ENCODE measurements at regions not wholly inside any gene's neighbourhood (a gene's known extent, or its start where the extent isn't known, plus 50 kb on each side); places are given as distances from the start of the nearest gene placed in this dataset.

- Histone ChIP-seq H3K36me3 (ENCODE audit: control insufficient read depth, insufficient read depth, low read length) (no peaks in the 10 kb centered on the region), H3K9ac (ENCODE audit: extremely low read depth, low read length, poor library complexity, severe bottlenecking) (no peak overlapping the region), H3K4me3 (ENCODE audit: low read length) (no peak overlapping the region), H3K27me3 (ENCODE audit: control insufficient read depth, insufficient read depth, low read length, poor library complexity, severe bottlenecking) (peaks cover 30% of the 10 kb centered on the region), H3K4me1 (ENCODE audit: control insufficient read depth, insufficient read depth, low read length) (no peaks in the 10 kb centered on the region), H3K9me3 (ENCODE audit: control insufficient read depth, low read length) (no peaks in the 10 kb centered on the region), H3K27ac (ENCODE audit: low read depth, low read length) (no peak overlapping the region)
- no peak for TF ChIP-seq CTCF (conservative IDR thresholded peaks at IDR 0.05)
- Mint-ChIP-seq H3K27me3 (ENCODE audit: insufficient read depth) (peaks cover 2% of the 10 kb centered on the region), H3K9me3 (no peaks in the 10 kb centered on the region), H3K4me1 (no peaks in the 10 kb centered on the region), H3K4me3 (no peak overlapping the region), H3K27ac (no peak overlapping the region), H3K36me3 (ENCODE audit: low read depth) (no peaks in the 10 kb centered on the region)
- DNase-seq = no peak
- 81 to 96% methylated on average over 9 to 26 of the region's 26 CpGs for WGBS, 2 experiments (ENCODE audit: insufficient coverage in 1 of 2, insufficient read length in 1 of 2)
Observed at GRCh38 chr7:1286946-1287645, 54.4 kb downstream of the UNCX start.

GRCh38 chr7:1287752-1288201 lies 55.1 kb downstream of the UNCX start:
- no peaks in the 10 kb centered on the region for H3K36me3 ChIP-seq (ENCODE audit: control insufficient read depth, insufficient read depth, low read length)
- H3K9ac ChIP-seq (ENCODE audit: extremely low read depth, low read length, poor library complexity, severe bottlenecking) = no peak overlapping the region
- H3K27me3 ChIP-seq (ENCODE audit: control insufficient read depth, insufficient read depth, low read length, poor library complexity, severe bottlenecking) = peaks cover 30% of the 10 kb centered on the region
- no peaks in the 10 kb centered on the region for H3K4me1 Mint-ChIP-seq
- H3K27ac ChIP-seq (ENCODE audit: low read depth, low read length) = peak overlapping the region; percentile 93
- H3K4me3 ChIP-seq (ENCODE audit: low read length) = no peak overlapping the region
- H3K9me3 ChIP-seq (ENCODE audit: control insufficient read depth, low read length) = no peaks in the 10 kb centered on the region
- no peak for TF ChIP-seq CTCF (conservative IDR thresholded peaks at IDR 0.05)
- no peak for DNase-seq
- WGBS, 2 experiments (ENCODE audit: insufficient coverage in 1 of 2, insufficient read length in 1 of 2) = 85 to 91% methylated on average over 8 to 19 of the region's 19 CpGs
- no peak overlapping the region for H3K4me3 Mint-ChIP-seq
- peaks cover 4% of the 10 kb centered on the region for H3K27me3 Mint-ChIP-seq (ENCODE audit: insufficient read depth)
- no peaks in the 10 kb centered on the region for H3K9me3 Mint-ChIP-seq
- H3K27ac Mint-ChIP-seq = no peak overlapping the region
- no peaks in the 10 kb centered on the region for H3K36me3 Mint-ChIP-seq (ENCODE audit: low read depth)
- no peaks in the 10 kb centered on the region for H3K4me1 ChIP-seq (ENCODE audit: control insufficient read depth, insufficient read depth, low read length)

- no peak for TF ChIP-seq CTCF (conservative IDR thresholded peaks at IDR 0.05)
- no peaks in the 10 kb centered on the region for H3K36me3 ChIP-seq (ENCODE audit: control insufficient read depth, insufficient read depth, low read length)
- no peak overlapping the region for H3K9ac ChIP-seq (ENCODE audit: extremely low read depth, low read length, poor library complexity, severe bottlenecking)
- no peaks in the 10 kb centered on the region for H3K4me1 Mint-ChIP-seq
- H3K27me3 Mint-ChIP-seq (ENCODE audit: insufficient read depth) = peaks cover 4% of the 10 kb centered on the region
- peak overlapping the region; percentile 93 for H3K27ac ChIP-seq (ENCODE audit: low read depth, low read length)
- peaks cover 30% of the 10 kb centered on the region for H3K27me3 ChIP-seq (ENCODE audit: control insufficient read depth, insufficient read depth, low read length, poor library complexity, severe bottlenecking)
- H3K4me1 ChIP-seq (ENCODE audit: control insufficient read depth, insufficient read depth, low read length) = no peaks in the 10 kb centered on the region
- whole genome bisulfite sequencing, 2 experiments (ENCODE audit: insufficient coverage in 1 of 2, insufficient read length in 1 of 2) = 89 to 94% methylated on average over 13 to 26 of the region's 26 CpGs
- H3K4me3 Mint-ChIP-seq = no peak overlapping the region
- no peak for DNase-seq
- H3K9me3 ChIP-seq (ENCODE audit: control insufficient read depth, low read length) = no peaks in the 10 kb centered on the region
- no peak overlapping the region for H3K27ac Mint-ChIP-seq
- no peaks in the 10 kb centered on the region for H3K9me3 Mint-ChIP-seq
- no peaks in the 10 kb centered on the region for H3K36me3 Mint-ChIP-seq (ENCODE audit: low read depth)
- H3K4me3 ChIP-seq (ENCODE audit: low read length) = no peak overlapping the region
Observed at GRCh38 chr7:1288390-1288995, 55.8 kb downstream of the UNCX start.

Data from endodermal cell (in vitro differentiated cells).